ENCODE measurements at regions not wholly inside any gene's neighbourhood (a gene's known extent, or its start where the extent isn't known, plus 50 kb on each side); places are given as distances from the start of the nearest gene placed in this dataset.

DNA sequence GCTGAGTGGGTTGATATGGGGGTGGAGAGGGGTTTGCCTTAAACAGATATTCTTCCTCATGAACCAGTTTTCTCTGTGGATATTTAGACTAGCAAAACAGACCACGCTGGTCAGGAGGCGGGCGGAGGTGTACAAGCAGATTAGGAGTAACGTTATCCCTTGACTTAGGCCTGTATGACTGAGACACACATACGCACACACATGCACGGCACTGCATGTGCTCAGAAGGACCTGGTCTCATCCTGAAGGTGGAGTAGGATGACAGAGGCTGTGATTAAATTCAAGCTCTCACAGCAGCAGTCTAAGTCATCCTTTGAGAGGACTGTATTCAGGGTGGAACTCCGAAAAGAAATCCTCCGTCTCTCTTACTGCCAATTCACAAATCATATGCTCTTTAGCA lies 209.7 kb downstream of the DIRAS2 start:
- peaks cover 10 to 28% (median 16%) of the 10 kb centered on the region in 3 donors for H3K27me3 Mint-ChIP-seq (ENCODE audit: low read depth in 3 of 3)
- no peak overlapping the region for H3K4me3 Mint-ChIP-seq

DNA sequence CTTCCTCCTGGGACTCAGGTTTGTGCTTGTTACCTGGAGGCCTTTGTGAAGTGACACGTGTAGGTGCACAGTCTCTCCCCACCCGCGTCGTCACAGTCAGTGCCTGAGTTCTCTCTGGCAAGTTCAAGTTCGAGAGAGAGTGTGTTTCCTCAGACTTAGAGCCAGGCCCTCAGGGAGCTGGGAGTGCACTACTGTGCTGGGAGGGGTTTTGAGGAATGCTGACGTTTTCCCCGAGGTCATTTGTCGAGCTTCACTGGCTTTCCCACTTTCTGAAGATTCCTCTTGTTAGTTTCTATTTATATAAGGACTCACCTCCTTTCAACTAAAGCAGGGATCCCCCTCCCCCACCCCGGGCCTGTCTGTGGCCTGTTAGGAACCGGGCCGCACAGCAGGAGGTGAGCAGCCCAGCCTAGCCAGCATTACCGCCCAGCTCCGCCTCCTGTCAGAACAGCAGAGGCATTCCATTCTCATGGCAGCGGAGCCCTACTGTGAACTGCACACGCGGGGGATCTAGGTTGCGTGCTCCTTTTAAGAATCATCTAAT lies 209.2 kb downstream of the DIRAS2 start:
- Mint-ChIP-seq H3K27ac (no peak overlapping the region), H3K4me3 (no peak overlapping the region), H3K4me1 (no peaks in the 10 kb centered on the region), H3K27me3 (ENCODE audit: low read depth in 3 of 3) (peaks cover 10 to 27% (median 17%) of the 10 kb centered on the region in 3 donors), H3K9me3 (no peaks in the 10 kb centered on the region), H3K36me3 (no peaks in the 10 kb centered on the region)
- H3K4me3 ChIP-seq (replicated peaks in 1 of 3; ENCODE audit: low read depth in 2 of 3, low read length in 3 of 3): no peak overlapping the region
- no peak overlapping the region for H2AFZ ChIP-seq (ENCODE audit: insufficient read depth, low read depth, low read length, poor library complexity, severe bottlenecking)
- 57% methylated on average over 14 of the region's 17 CpGs for WGBS (ENCODE audit: insufficient coverage)
- H4K20me1 ChIP-seq (ENCODE audit: insufficient read depth, low read length): no peaks in the 10 kb centered on the region
- no peaks in the 10 kb centered on the region for H3K4me1 ChIP-seq (ENCODE audit: control insufficient read depth in 1 of 2, insufficient read depth in 2 of 2, low read length in 2 of 2)
- intact Hi-C loops (cut with micrococcal nuclease): no loop called here
- no peak for DNase-seq
- TF ChIP-seq, protein P1, sequence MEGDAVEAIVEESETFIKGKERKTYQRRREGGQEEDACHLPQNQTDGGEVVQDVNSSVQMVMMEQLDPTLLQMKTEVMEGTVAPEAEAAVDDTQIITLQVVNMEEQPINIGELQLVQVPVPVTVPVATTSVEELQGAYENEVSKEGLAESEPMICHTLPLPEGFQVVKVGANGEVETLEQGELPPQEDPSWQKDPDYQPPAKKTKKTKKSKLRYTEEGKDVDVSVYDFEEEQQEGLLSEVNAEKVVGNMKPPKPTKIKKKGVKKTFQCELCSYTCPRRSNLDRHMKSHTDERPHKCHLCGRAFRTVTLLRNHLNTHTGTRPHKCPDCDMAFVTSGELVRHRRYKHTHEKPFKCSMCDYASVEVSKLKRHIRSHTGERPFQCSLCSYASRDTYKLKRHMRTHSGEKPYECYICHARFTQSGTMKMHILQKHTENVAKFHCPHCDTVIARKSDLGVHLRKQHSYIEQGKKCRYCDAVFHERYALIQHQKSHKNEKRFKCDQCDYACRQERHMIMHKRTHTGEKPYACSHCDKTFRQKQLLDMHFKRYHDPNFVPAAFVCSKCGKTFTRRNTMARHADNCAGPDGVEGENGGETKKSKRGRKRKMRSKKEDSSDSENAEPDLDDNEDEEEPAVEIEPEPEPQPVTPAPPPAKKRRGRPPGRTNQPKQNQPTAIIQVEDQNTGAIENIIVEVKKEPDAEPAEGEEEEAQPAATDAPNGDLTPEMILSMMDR (IDR thresholded peaks at IDR 0.05): no peak
- H3K36me3 ChIP-seq (replicated peaks in 1 of 2; ENCODE audit: control insufficient read depth in 1 of 2, insufficient read depth in 2 of 2, low read length in 2 of 2): no peaks in the 10 kb centered on the region
- H3K79me2 ChIP-seq (ENCODE audit: insufficient read depth, low read length): no peaks in the 10 kb centered on the region
- H3K27me3 ChIP-seq (ENCODE audit: control insufficient read depth in 2 of 2, insufficient read depth in 2 of 2, low read length in 2 of 2): peaks cover 7 to 8% of the 10 kb centered on the region in 2 donors
- no peak overlapping the region for H3K4me2 ChIP-seq (replicated peaks; ENCODE audit: extremely low read depth, low read length, poor library complexity, severe bottlenecking)
- no peak overlapping the region for H3K9ac ChIP-seq (ENCODE audit: insufficient read depth, low read length, poor library complexity, severe bottlenecking)
- no peaks in the 10 kb centered on the region for H3K9me3 ChIP-seq (replicated peaks in 1 of 2; ENCODE audit: control insufficient read depth in 1 of 2, insufficient read depth in 1 of 2, low read length in 2 of 2)
- H3K27ac ChIP-seq (ENCODE audit: low read depth in 1 of 2, low read length in 2 of 2): no peak overlapping the region

More for the DNA sequence above, 209.7 kb downstream of the DIRAS2 start:
- Histone ChIP-seq H3K27ac (ENCODE audit: low read depth in 1 of 2, low read length in 2 of 2) (no peak overlapping the region), H3K4me3 (replicated peaks in 1 of 3; ENCODE audit: low read depth in 2 of 3, low read length in 3 of 3) (no peak overlapping the region), H3K4me1 (ENCODE audit: control insufficient read depth in 1 of 2, insufficient read depth in 2 of 2, low read length in 2 of 2) (no peaks in the 10 kb centered on the region), H3K9me3 (replicated peaks in 1 of 2; ENCODE audit: control insufficient read depth in 1 of 2, insufficient read depth in 1 of 2, low read length in 2 of 2) (no peaks in the 10 kb centered on the region), H3K79me2 (ENCODE audit: insufficient read depth, low read length) (no peaks in the 10 kb centered on the region), H3K9ac (ENCODE audit: insufficient read depth, low read length, poor library complexity, severe bottlenecking) (no peak overlapping the region), H3K36me3 (replicated peaks in 1 of 2; ENCODE audit: control insufficient read depth in 1 of 2, insufficient read depth in 2 of 2, low read length in 2 of 2) (no peaks in the 10 kb centered on the region), H3K27me3 (ENCODE audit: control insufficient read depth in 2 of 2, insufficient read depth in 2 of 2, low read length in 2 of 2) (peaks cover 7 to 8% of the 10 kb centered on the region in 2 donors), H4K20me1 (ENCODE audit: insufficient read depth, low read length) (no peaks in the 10 kb centered on the region), H2AFZ (ENCODE audit: insufficient read depth, low read depth, low read length, poor library complexity, severe bottlenecking) (no peak overlapping the region), H3K4me2 (replicated peaks; ENCODE audit: extremely low read depth, low read length, poor library complexity, severe bottlenecking) (no peak overlapping the region)
- 97% methylated on average over 7 of the region's 8 CpGs for WGBS (ENCODE audit: insufficient coverage)
- no peak for DNase-seq
- Mint-ChIP-seq H3K36me3 (no peaks in the 10 kb centered on the region), H3K9me3 (no peaks in the 10 kb centered on the region), H3K27ac (no peak overlapping the region), H3K4me1 (no peaks in the 10 kb centered on the region)
- TF ChIP-seq, protein P1 (IDR thresholded peaks at IDR 0.05): no peak
- intact Hi-C loops (cut with micrococcal nuclease): no loop called here
